Mesenchymal stem cell (in vitro differentiated cells and primary cell): ENCODE measurements at regions not wholly inside any gene's neighbourhood (a gene's known extent, or its start where the extent isn't known, plus 50 kb on each side); places are given as distances from the start of the nearest gene placed in this dataset.

Experiments
- DNase-seq: peaks from one replicate; pipeline ENCODE4 v3.0.0-alpha.2; 2013
- H2AFZ ChIP-seq: one replicate; pipeline ENCODE4 v1.6.1; 2013; ENCODE audit warnings: low read depth, mild to moderate bottlenecking, control low read depth, inconsistent platforms, low read length, moderate library complexity
- H2AK5ac ChIP-seq: 2 replicates; pipeline ENCODE4 v1.6.1; 2013; ENCODE audit warnings: low read length, moderate library complexity, mild to moderate bottlenecking, inconsistent platforms; ENCODE audit not compliant: severe bottlenecking
- H2BK120ac ChIP-seq: one replicate; pipeline ENCODE4 v1.6.1; 2013; ENCODE audit warnings: low read depth, mild to moderate bottlenecking, inconsistent platforms, low read length, moderate library complexity
- H2BK12ac ChIP-seq, 2 experiments: one replicate each; pipeline ENCODE4 v1.6.1; 2013; ENCODE audit warnings: inconsistent platforms in 2 of 2, low read length in 2 of 2, mild to moderate bottlenecking in 2 of 2, moderate library complexity in 2 of 2, control low read depth in 1 of 2
- H2BK15ac ChIP-seq: one replicate; pipeline ENCODE4 v1.6.1; 2013; ENCODE audit warnings: mild to moderate bottlenecking, low read depth, inconsistent platforms; ENCODE audit not compliant: poor library complexity, severe bottlenecking
- H2BK5ac ChIP-seq: 2 replicates; pipeline ENCODE4 v1.6.1; 2013; ENCODE audit warnings: low read depth, mild to moderate bottlenecking, low read length, control low read depth, inconsistent platforms; ENCODE audit not compliant: poor library complexity, severe bottlenecking
- H3K14ac ChIP-seq, 2 experiments: one replicate each; pipeline ENCODE4 v1.6.1; 2013; ENCODE audit warnings: inconsistent platforms in 2 of 2, low read length in 2 of 2, control low read depth in 1 of 2, mild to moderate bottlenecking in 1 of 2, moderate library complexity in 1 of 2
- H3K18ac ChIP-seq, 2 experiments: one replicate each; pipeline ENCODE4 v1.6.1; 2013; ENCODE audit warnings: inconsistent platforms in 2 of 2, low read length in 2 of 2, control low read depth in 1 of 2, low read depth in 1 of 2, mild to moderate bottlenecking in 1 of 2
- H3K23ac ChIP-seq, 2 experiments: one replicate each; pipeline ENCODE4 v1.6.1; 2013; ENCODE audit warnings: inconsistent platforms in 2 of 2, low read length in 2 of 2, mild to moderate bottlenecking in 2 of 2, moderate library complexity in 2 of 2, control low read depth in 1 of 2
- H3K27ac ChIP-seq: 2 replicates; pipeline ENCODE4 v1.5.1; 2013; ENCODE audit warnings: mild to moderate bottlenecking, moderate library complexity, low read length, control low read depth, inconsistent platforms; ENCODE audit not compliant: poor library complexity, severe bottlenecking
- H3K27me3 ChIP-seq, 2 experiments: 2 replicates each; pipeline versions ENCODE4 v1.6.1 to v1.7.0; 2013; ENCODE audit warnings: low read length in 2 of 2, mild to moderate bottlenecking in 2 of 2, moderate library complexity in 2 of 2, control low read depth in 1 of 2, inconsistent platforms in 1 of 2; ENCODE audit not compliant: control insufficient read depth in 1 of 2, insufficient read depth in 1 of 2
- H3K36me3 ChIP-seq, 2 experiments: 2 replicates each; pipeline versions ENCODE4 v1.6.1 to v1.7.0; 2013; ENCODE audit warnings: low read length in 2 of 2, control low read depth in 1 of 2, inconsistent platforms in 1 of 2, low read depth in 1 of 2, mild to moderate bottlenecking in 1 of 2; ENCODE audit not compliant: insufficient read depth in 2 of 2, control insufficient read depth in 1 of 2
- H3K4ac ChIP-seq, 2 experiments: one replicate each; pipeline ENCODE4 v1.6.1; 2013; ENCODE audit warnings: inconsistent platforms in 2 of 2, low read length in 2 of 2, mild to moderate bottlenecking in 2 of 2, moderate library complexity in 2 of 2, control low read depth in 1 of 2, low read depth in 1 of 2
- H3K4me1 ChIP-seq: 2 replicates; pipeline ENCODE4 v1.6.1; 2013; ENCODE audit warnings: low read depth, low read length, control low read depth; ENCODE audit not compliant: control insufficient read depth, insufficient read depth
- H3K4me2 ChIP-seq: 2 replicates; pipeline ENCODE4 v1.6.1; 2013; ENCODE audit warnings: low read length, mild to moderate bottlenecking, inconsistent platforms; ENCODE audit not compliant: poor library complexity, severe bottlenecking
- H3K4me3 ChIP-seq, 2 experiments: 2 replicates each; pipeline versions ENCODE4 v1.5.1 to v1.7.0; 2013; ENCODE audit warnings: low read length in 2 of 2, mild to moderate bottlenecking in 2 of 2, control low read depth in 1 of 2, low read depth in 1 of 2; ENCODE audit not compliant: insufficient read depth in 1 of 2
- H3K79me1 ChIP-seq: replicated peaks from 2 replicates; pipeline ENCODE4 v1.6.1; 2013; ENCODE audit warnings: mild to moderate bottlenecking, control low read depth, low read length, inconsistent platforms; ENCODE audit not compliant: poor library complexity, severe bottlenecking
- H3K9ac ChIP-seq: 2 replicates; pipeline ENCODE4 v1.7.0; 2013; ENCODE audit warnings: mild to moderate bottlenecking, low read length, moderate library complexity
- H3K9me3 ChIP-seq: 2 replicates; pipeline ENCODE4 v1.7.0; 2013; ENCODE audit warnings: mild to moderate bottlenecking, low read length; ENCODE audit not compliant: control insufficient read depth
- H4K8ac ChIP-seq: one replicate; pipeline ENCODE4 v1.6.1; 2013; ENCODE audit warnings: inconsistent platforms, mild to moderate bottlenecking, low read length, moderate library complexity
- H4K91ac ChIP-seq: one replicate; pipeline ENCODE4 v1.6.1; 2013; ENCODE audit warnings: mild to moderate bottlenecking, low read length, inconsistent platforms
- WGBS: methylation state at CpG from one replicate; pipeline ENCODE4 v1.1.7; 2013; ENCODE audit warnings: mixed read lengths; 5-methylcytosine and 5-hydroxymethylcytosine counted together

DNA sequence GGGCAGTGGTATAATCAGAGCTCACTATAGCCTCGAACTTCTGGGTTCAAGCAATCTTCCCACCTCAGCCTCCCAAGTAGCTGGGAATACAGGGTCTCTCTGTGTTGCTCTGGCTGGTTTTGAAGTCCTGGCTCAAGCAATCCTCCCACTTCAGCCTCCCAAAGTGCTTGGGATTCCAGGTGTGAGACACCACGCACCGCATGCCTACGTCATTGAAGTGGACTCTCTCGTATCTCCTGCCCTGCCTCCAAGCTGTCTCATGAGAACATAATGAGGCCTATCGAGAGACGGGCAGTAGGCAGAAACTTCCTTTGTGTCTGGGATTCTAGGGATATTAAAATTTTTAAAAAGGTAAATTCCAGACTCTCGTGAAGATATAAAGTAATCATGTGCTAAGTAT lies 65.0 kb upstream of the NLGN4X start:
- no peak overlapping the region for H3K4me2 ChIP-seq
- H3K36me3 ChIP-seq, result no peaks in the 10 kb centered on the region
- no peak overlapping the region for H3K4me3 ChIP-seq
- no peak overlapping the region for H3K27ac ChIP-seq
- no peaks in the 10 kb centered on the region for H3K27me3 ChIP-seq
- no peaks in the 10 kb centered on the region for H3K4me1 ChIP-seq
- 87% methylated on average over 6 of the region's 8 CpGs for WGBS
- H2BK15ac ChIP-seq, result no peak overlapping the region
- H2BK120ac ChIP-seq, result no peak overlapping the region
- H2AK5ac ChIP-seq, result no peak overlapping the region
- H3K9me3 ChIP-seq, result peaks cover 16% of the 10 kb centered on the region
- H3K9ac ChIP-seq, result no peak overlapping the region
- H2AFZ ChIP-seq, result no peak overlapping the region
- no peak overlapping the region for H3K18ac ChIP-seq
- no peak overlapping the region for H3K4ac ChIP-seq
- no peaks in the 10 kb centered on the region for H3K79me1 ChIP-seq
- no peak overlapping the region for H3K14ac ChIP-seq
- no peak overlapping the region for H3K23ac ChIP-seq
- H4K91ac ChIP-seq, result no peak overlapping the region
- no peak for DNase-seq
- no peak overlapping the region for H2BK12ac ChIP-seq
- no peak overlapping the region for H4K8ac ChIP-seq
- no peak overlapping the region for H2BK5ac ChIP-seq

DNA sequence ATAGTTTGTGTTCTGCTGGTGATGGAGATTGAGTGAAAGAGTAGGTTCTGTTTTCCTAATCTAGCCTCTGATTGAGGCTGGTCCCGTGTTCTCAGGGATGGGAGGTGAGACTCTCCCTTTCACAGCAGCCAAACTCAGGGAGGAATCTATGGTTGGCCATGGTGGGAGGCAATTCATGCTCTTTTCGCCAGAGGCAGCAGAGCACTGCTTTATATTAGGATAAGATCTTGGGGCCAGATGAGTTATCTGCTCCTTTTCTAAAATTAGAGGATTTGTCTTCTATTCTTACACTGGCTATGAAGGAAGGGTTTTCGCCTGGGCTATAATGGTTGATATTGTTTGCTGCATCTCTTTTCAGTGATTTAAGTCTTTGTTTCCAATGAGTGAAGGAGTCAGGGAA lies 63.9 kb upstream of the NLGN4X start:
- H2AFZ ChIP-seq, result no peak overlapping the region
- no peak overlapping the region for H3K4ac ChIP-seq
- 40% methylated on average over 3 of the region's 3 CpGs for WGBS
- H2BK15ac ChIP-seq, result no peak overlapping the region
- no peak overlapping the region for H3K18ac ChIP-seq
- no peaks in the 10 kb centered on the region for H3K79me1 ChIP-seq
- H3K4me3 ChIP-seq, result no peak overlapping the region
- H2BK12ac ChIP-seq, result no peak overlapping the region
- H3K27me3 ChIP-seq, result no peaks in the 10 kb centered on the region
- no peaks in the 10 kb centered on the region for H3K4me1 ChIP-seq
- peaks cover 16% of the 10 kb centered on the region for H3K9me3 ChIP-seq
- H2AK5ac ChIP-seq, result no peak overlapping the region
- H3K9ac ChIP-seq, result no peak overlapping the region
- H3K4me2 ChIP-seq, result no peak overlapping the region
- no peak overlapping the region for H3K14ac ChIP-seq
- H2BK5ac ChIP-seq, result no peak overlapping the region
- no peaks in the 10 kb centered on the region for H3K36me3 ChIP-seq
- no peak overlapping the region for H4K91ac ChIP-seq
- H3K27ac ChIP-seq, result no peak overlapping the region
- no peak overlapping the region for H3K23ac ChIP-seq
- no peak for DNase-seq
- H2BK120ac ChIP-seq, result no peak overlapping the region
- no peak overlapping the region for H4K8ac ChIP-seq

DNA sequence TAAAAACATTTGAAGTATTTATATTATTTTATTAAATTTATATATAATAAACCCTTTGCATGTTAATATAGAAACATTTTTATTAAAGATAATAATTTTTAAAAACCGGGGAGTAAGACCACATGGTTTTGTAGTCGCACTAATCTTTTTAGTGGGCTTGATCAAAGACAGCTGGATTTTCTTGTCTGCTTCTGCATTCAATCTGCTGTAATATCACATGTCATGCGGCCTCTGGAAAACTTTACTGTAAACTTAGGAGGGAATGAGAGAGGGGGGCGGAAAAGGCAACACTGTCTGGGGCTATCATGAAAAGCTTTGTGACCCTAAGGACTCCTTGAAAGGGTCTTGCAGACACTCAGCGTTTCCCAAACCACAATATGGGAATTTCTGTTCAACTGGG lies 62.8 kb upstream of the NLGN4X start:
- H2BK120ac ChIP-seq, result no peak overlapping the region
- H3K36me3 ChIP-seq, result no peaks in the 10 kb centered on the region
- H4K91ac ChIP-seq, result no peak overlapping the region
- WGBS, result 58% methylated on average over 5 of the region's 5 CpGs
- H3K18ac ChIP-seq, result no peak overlapping the region
- no peaks in the 10 kb centered on the region for H3K79me1 ChIP-seq
- no peak overlapping the region for H4K8ac ChIP-seq
- H3K4me3 ChIP-seq, result no peak overlapping the region
- no peak overlapping the region for H2BK12ac ChIP-seq
- no peak overlapping the region for H2AFZ ChIP-seq
- H3K4me2 ChIP-seq, result no peak overlapping the region
- DNase-seq, result no peak
- H3K14ac ChIP-seq, result no peak overlapping the region
- no peaks in the 10 kb centered on the region for H3K4me1 ChIP-seq
- peaks cover 16% of the 10 kb centered on the region for H3K9me3 ChIP-seq
- H3K23ac ChIP-seq, result no peak overlapping the region
- H2BK15ac ChIP-seq, result no peak overlapping the region
- H3K9ac ChIP-seq, result no peak overlapping the region
- H3K27me3 ChIP-seq, result no peaks in the 10 kb centered on the region
- no peak overlapping the region for H2BK5ac ChIP-seq
- H3K27ac ChIP-seq, result no peak overlapping the region
- no peak overlapping the region for H3K4ac ChIP-seq
- H2AK5ac ChIP-seq, result no peak overlapping the region

- Histone ChIP-seq H3K27me3 (no peaks in the 10 kb centered on the region), H2AK5ac (no peak overlapping the region), H4K91ac (no peak overlapping the region), H3K4me2 (no peak overlapping the region), H3K4me1 (no peaks in the 10 kb centered on the region), H3K18ac (no peak overlapping the region), H2AFZ (no peak overlapping the region), H3K9ac (no peak overlapping the region), H2BK120ac (no peak overlapping the region), H3K79me1 (no peaks in the 10 kb centered on the region), H3K27ac (no peak overlapping the region), H3K23ac (no peak overlapping the region), H3K4ac (no peak overlapping the region), H2BK15ac (no peak overlapping the region), H3K14ac (no peak overlapping the region), H2BK12ac (no peak overlapping the region), H3K9me3 (peaks cover 19% of the 10 kb centered on the region), H4K8ac (no peak overlapping the region), H2BK5ac (no peak overlapping the region), H3K36me3 (no peaks in the 10 kb centered on the region), H3K4me3 (no peak overlapping the region)
- WGBS, result no CpG with 5 or more reads among the region's 1 CpG
- DNase-seq, result no peak
These were observed 55.2 kb upstream of the NLGN4X start for GRCh38 chrX:6283826-6284225.
